H1 (cell line): ENCODE measurements at regions not wholly inside any gene's neighbourhood (a gene's known extent, or its start where the extent isn't known, plus 50 kb on each side); places are given as distances from the start of the nearest gene placed in this dataset.
A peak's percentile ranks its signal among the peaks of the same experiment; 100 is the strongest.

ENCODE experiments used
- CTCF ChIA-PET: fragments of 300-600 bp; sonication (Branson Sonifier 250); formaldehyde crosslinking; loops from one replicate; lab custom pipeline; 2021; ENCODE audit not compliant: partially characterized antibody; lab: Charles Lee
- POLR2A ChIA-PET: fragments of 300-600 bp; sonication (Branson Sonifier 250); formaldehyde crosslinking; loops from one replicate; lab custom pipeline; 2021; ENCODE audit warnings: inconsistent platforms; ENCODE audit not compliant: partially characterized antibody; lab: Charles Lee
- DNase-seq, 2 experiments: peaks; one replicate each; pipeline versions ENCODE4 v3.0.0 to v3.0.0-alpha.2; 2010 to 2022; ENCODE audit warnings: low spot score in 2 of 2, low read depth in 1 of 2, mixed read lengths in 1 of 2
- FAIRE-seq: peaks from 2 replicates; lab custom pipeline; 2011; peaks lifted over from hg19 to GRCh38; lab: Jason Lieb, UNC
- H2AFZ ChIP-seq: 2 replicates; pipeline ENCODE4 v1.8.1; 2012; ENCODE audit warnings: low read length, inconsistent platforms
- H2AK5ac ChIP-seq: 2 replicates; pipeline ENCODE4 v1.6.1; 2013; ENCODE audit warnings: low read depth, low read length
- H2BK120ac ChIP-seq: replicated peaks from 2 replicates; pipeline ENCODE3; 2013; ENCODE audit warnings: low read depth, low read length, inconsistent platforms
- H2BK12ac ChIP-seq: 2 replicates; pipeline ENCODE4 v1.6.1; 2013; ENCODE audit warnings: low read depth, low read length
- H2BK15ac ChIP-seq: 2 replicates; pipeline ENCODE4 v1.6.1; 2013; ENCODE audit warnings: low read length
- H2BK20ac ChIP-seq: 2 replicates; pipeline ENCODE4 v1.6.1; 2013; ENCODE audit warnings: low read length
- H2BK5ac ChIP-seq: 2 replicates; pipeline ENCODE4 v1.6.1; 2013; ENCODE audit warnings: low read depth, low read length
- H3K14ac ChIP-seq: 2 replicates; pipeline ENCODE4 v1.6.1; 2013; ENCODE audit warnings: inconsistent platforms; ENCODE audit not compliant: insufficient read length
- H3K18ac ChIP-seq: 2 replicates; pipeline ENCODE4 v1.6.1; 2013; ENCODE audit warnings: low read length; ENCODE audit errors: extremely low read depth
- H3K23ac ChIP-seq: 2 replicates; pipeline ENCODE4 v1.6.1; 2013; ENCODE audit warnings: inconsistent platforms; ENCODE audit not compliant: insufficient read length
- H3K23me2 ChIP-seq: 2 replicates; pipeline ENCODE4 v1.6.1; 2013; ENCODE audit warnings: low read depth, low read length
- H3K27ac ChIP-seq: 2 replicates; pipeline ENCODE4 v1.6.1; 2011; ENCODE audit warnings: low read depth, low read length, inconsistent platforms
- H3K27me3 ChIP-seq, 4 experiments: replicated peaks in 1 of 4; 1 replicate in 1 of 4; 2 replicates in 3 of 4; pipeline versions ENCODE4 v1.6.1 to v1.8.1; 2011 to 2013; ENCODE audit warnings: low read length in 3 of 4, mild to moderate bottlenecking in 3 of 4, inconsistent platforms in 2 of 4, mixed read lengths in 2 of 4, moderate library complexity in 1 of 4; ENCODE audit not compliant: control insufficient read depth in 3 of 4, insufficient read depth in 3 of 4; ENCODE audit errors: extremely low read depth in 1 of 4
- H3K36me3 ChIP-seq, 4 experiments: 2 replicates each; pipeline versions ENCODE4 v1.6.1 to v1.8.1; 2011 to 2013; ENCODE audit warnings: mild to moderate bottlenecking in 4 of 4, low read length in 3 of 4, moderate library complexity in 2 of 4, control low read depth in 1 of 4, inconsistent platforms in 1 of 4; ENCODE audit not compliant: insufficient read depth in 4 of 4, control insufficient read depth in 2 of 4
- H3K4ac ChIP-seq: replicated peaks from 2 replicates; pipeline ENCODE3; 2013; ENCODE audit warnings: low read length, low read depth, mixed read lengths, inconsistent platforms; ENCODE audit not compliant: insufficient read length
- H3K4me1 ChIP-seq, 4 experiments: replicated peaks in 1 of 4; 1 replicate in 1 of 4; 2 replicates in 3 of 4; pipeline versions ENCODE4 v1.6.1 to v1.8.1; 2011 to 2013; ENCODE audit warnings: low read length in 3 of 4, inconsistent platforms in 2 of 4, mixed read lengths in 1 of 4; ENCODE audit not compliant: insufficient read depth in 4 of 4, control insufficient read depth in 3 of 4
- H3K4me2 ChIP-seq, 2 experiments: 2 replicates each; pipeline versions ENCODE4 v1.6.1 to v1.8.1; 2011 to 2013; ENCODE audit warnings: low read depth in 2 of 2, low read length in 2 of 2, control low read depth in 1 of 2, inconsistent platforms in 1 of 2, mild to moderate bottlenecking in 1 of 2; ENCODE audit not compliant: insufficient read depth in 1 of 2
- H3K4me3 ChIP-seq, 4 experiments: fragments of 200-600, 300-600 bp in 1 of 4; sonication (generic), shearing (Covaris generic), sonication (Bioruptor Twin) in 1 of 4; 2 replicates each; pipeline versions ENCODE4 v1.5.1 to v1.8.1; 2011 to 2016; ENCODE audit warnings: low read length in 4 of 4, low read depth in 3 of 4, control low read depth in 2 of 4, inconsistent platforms in 2 of 4, mild to moderate bottlenecking in 2 of 4, mixed read lengths in 1 of 4, moderate library complexity in 1 of 4; ENCODE audit not compliant: insufficient read depth in 2 of 4; ENCODE audit errors: extremely low read depth in 1 of 4
- H3K56ac ChIP-seq: replicated peaks from 2 replicates; pipeline ENCODE3; 2013; ENCODE audit warnings: low read depth, mild to moderate bottlenecking, mixed read lengths, low read length, inconsistent platforms; ENCODE audit not compliant: insufficient read length
- H3K79me1 ChIP-seq: 2 replicates; pipeline ENCODE4 v1.6.1; 2013; ENCODE audit warnings: low read depth, low read length, control low read depth
- H3K79me2 ChIP-seq, 2 experiments: 2 replicates each; pipeline versions ENCODE4 v1.6.1 to v1.8.1; 2012 to 2013; ENCODE audit warnings: low read length in 2 of 2, mild to moderate bottlenecking in 2 of 2, inconsistent platforms in 1 of 2; ENCODE audit not compliant: insufficient read depth in 2 of 2, control insufficient read depth in 1 of 2
- H3K9ac ChIP-seq, 4 experiments: replicated peaks in 1 of 4; 1 replicate in 1 of 4; 2 replicates in 3 of 4; pipeline versions ENCODE4 v1.6.1 to v1.8.1; 2011 to 2013; ENCODE audit warnings: low read depth in 3 of 4, low read length in 3 of 4, control low read depth in 2 of 4, mild to moderate bottlenecking in 2 of 4, moderate library complexity in 2 of 4, inconsistent platforms in 1 of 4; ENCODE audit errors: extremely low read depth in 1 of 4
- H3K9me3 ChIP-seq, 2 experiments: 2 replicates each; pipeline versions ENCODE4 v1.6.1 to v1.8.1; 2012 to 2013; ENCODE audit warnings: mild to moderate bottlenecking in 2 of 2, moderate library complexity in 2 of 2, control low read depth in 1 of 2, inconsistent platforms in 1 of 2, low read depth in 1 of 2, low read length in 1 of 2, mixed read lengths in 1 of 2; ENCODE audit not compliant: insufficient read depth in 2 of 2
- H4K20me1 ChIP-seq, 2 experiments: replicated peaks in 1 of 2; 2 replicates each; pipeline versions ENCODE3 to v1.8.1; 2011 to 2013; ENCODE audit warnings: inconsistent platforms in 2 of 2, low read length in 2 of 2, mild to moderate bottlenecking in 1 of 2; ENCODE audit not compliant: insufficient read depth in 2 of 2, control insufficient read depth in 1 of 2
- H4K5ac ChIP-seq: 2 replicates; pipeline ENCODE4 v1.6.1; 2013; ENCODE audit warnings: low read length, low read depth, mixed read lengths, inconsistent platforms; ENCODE audit not compliant: insufficient read length
- H4K8ac ChIP-seq: 2 replicates; pipeline ENCODE4 v1.8.0; 2013; ENCODE audit warnings: mild to moderate bottlenecking, moderate library complexity, low read length, inconsistent platforms; ENCODE audit not compliant: insufficient read depth; ENCODE audit errors: extremely low read depth
- H4K91ac ChIP-seq: replicated peaks from 2 replicates; pipeline ENCODE3; 2013; ENCODE audit warnings: low read length, mixed read lengths, inconsistent platforms; ENCODE audit not compliant: insufficient read length
- CBX5 ChIP-seq: fragments of 300-800, 300-1000 bp; sonication (generic); IDR thresholded peaks from 2 replicates; pipeline ENCODE4 v1.7.1; 2016; ENCODE audit warnings: antibody characterized with exemption, low read length, low read depth
- CTBP2 ChIP-seq: IDR thresholded peaks from 2 replicates; pipeline ENCODE4 v1.7.0; 2011; ENCODE audit warnings: borderline replicate concordance, mild to moderate bottlenecking, moderate library complexity, mixed read lengths, low read length; ENCODE audit not compliant: insufficient read depth, insufficient read length
- GTF2F1 ChIP-seq: IDR thresholded peaks from 2 replicates; pipeline ENCODE4 v1.6.1; 2012; ENCODE audit warnings: low read depth, low read length, improper control_type of control experiment, borderline replicate concordance
- HDAC6 ChIP-seq: IDR thresholded peaks from one replicate; pipeline ENCODE4 v1.7.1; 2012; ENCODE audit warnings: low read depth, mild to moderate bottlenecking, inconsistent platforms, low read length, moderate library complexity
- NANOG ChIP-seq: IDR thresholded peaks from 2 replicates; pipeline ENCODE4 v1.6.1; 2011; ENCODE audit warnings: low read length, low read depth, mild to moderate bottlenecking, inconsistent platforms; ENCODE audit not compliant: insufficient read depth, poor library complexity, severe bottlenecking
- RAD21 ChIP-seq, 2 experiments: IDR thresholded peaks in 1 of 2; conservative IDR thresholded peaks in 1 of 2; 2 replicates each; pipeline ENCODE4 v1.6.1; 2011; ENCODE audit warnings: low read depth in 2 of 2, low read length in 2 of 2, improper control_type of control experiment in 1 of 2, inconsistent platforms in 1 of 2, mild to moderate bottlenecking in 1 of 2, moderate library complexity in 1 of 2
- RBBP5 ChIP-seq: IDR thresholded peaks from 2 replicates; pipeline ENCODE4 v1.7.1; 2012; ENCODE audit warnings: low read depth, mild to moderate bottlenecking, inconsistent platforms, low read length, moderate library complexity, borderline replicate concordance
- RNF2 ChIP-seq: fragments of 200-900, 300-1000 bp; sonication (generic); IDR thresholded peaks from 2 replicates; pipeline ENCODE4 v1.7.1; 2016; ENCODE audit warnings: borderline replicate concordance, low read depth, mild to moderate bottlenecking, antibody characterized with exemption, low read length; ENCODE audit not compliant: poor library complexity, severe bottlenecking; ENCODE audit errors: missing control alignments
- SP2 ChIP-seq: IDR thresholded peaks from 2 replicates; pipeline ENCODE4 v1.6.1; 2012; ENCODE audit warnings: mild to moderate bottlenecking, low read length, inconsistent platforms
- USF2 ChIP-seq: IDR thresholded peaks from 2 replicates; pipeline ENCODE4 v1.6.1; 2011; ENCODE audit warnings: low read length, improper control_type of control experiment
- WGBS, 2 experiments: shearing (Covaris generic) in 1 of 2; methylation state at CpG; one replicate each; pipeline versions ENCODE4 v1.1.6 to v1.1.7; 2013 to 2015; ENCODE audit warnings: low lambda C conversion rate in 2 of 2, mixed read lengths in 2 of 2, inconsistent platforms in 1 of 2, low coverage in 1 of 2, missing lambda C conversion rate in 1 of 2; ENCODE audit not compliant: insufficient replicate concordance in 2 of 2, insufficient coverage in 1 of 2, insufficient read length in 1 of 2; ENCODE audit errors: extremely low coverage in 1 of 2, missing lambda C conversion rate in 1 of 2; 5-methylcytosine and 5-hydroxymethylcytosine counted together
- TF ChIP-seq, protein P1 (sequence below): IDR thresholded peaks from 2 replicates; pipeline ENCODE4 v1.6.1; 2011; ENCODE audit warnings: low read depth, mild to moderate bottlenecking, low read length; ENCODE audit not compliant: insufficient read depth

- Histone ChIP-seq H3K18ac (no peak overlapping the region), H2AK5ac (0 out of 2 replicates have a peak overlapping the region, but pooled peaks have one; percentile 34), H3K36me3 (no peaks in the 10 kb centered on the region), H3K23me2 (no peaks in the 10 kb centered on the region), H3K79me2 (no peaks in the 10 kb centered on the region), H2BK15ac (no peak overlapping the region), H3K4me3 (no peak overlapping the region), H3K4ac (no peak overlapping the region), H4K5ac (no peak overlapping the region), H4K91ac (no peak overlapping the region), H3K14ac (no peak overlapping the region), H3K79me1 (no peaks in the 10 kb centered on the region), H3K9me3 (no peaks in the 10 kb centered on the region; a peak in 1 of 4 replicates), H2BK20ac (no peak overlapping the region), H2BK120ac (no peak overlapping the region), H3K4me1 (no peaks in the 10 kb centered on the region), H2BK12ac (no peak overlapping the region), H3K56ac (no peak overlapping the region), H3K27me3 (no peaks in the 10 kb centered on the region), H2BK5ac (no peak overlapping the region), H4K20me1 (no peaks in the 10 kb centered on the region), H3K9ac (no peak overlapping the region), H3K4me2 (no peak overlapping the region), H4K8ac (no peak overlapping the region), H3K27ac (no peak overlapping the region), H3K23ac (no peak overlapping the region), H2AFZ (no peak overlapping the region)
- ChIA-PET CTCF (interaction anchor here (0.6 to 2.6 kb wide), 2 partner anchors 9 to 14 kb away, joined by 3 to 7 read pairs; no protein-coding TSS in a partner anchor), POLR2A (no interaction called here)
- 87% methylated on average over 11 of the region's 11 CpGs; no CpG with 5 or more reads in 1 of the 2 experiments for WGBS, 2 experiments
- no peak for DNase-seq
- no peak for FAIRE-seq
- no peak for TF ChIP-seq NANOG
- TF ChIP-seq RAD21 (IDR thresholded peaks at IDR 0.05 in 1 of 2, conservative IDR thresholded peaks at IDR 0.05 in 1 of 2; ENCODE audit: low read depth in 2 of 2, low read length in 2 of 2), result no peak
- no peak for TF ChIP-seq CTBP2
- TF ChIP-seq RBBP5, result no peak
- TF ChIP-seq HDAC6, result no peak
- no peak for TF ChIP-seq USF2
- no peak for TF ChIP-seq RNF2
- TF ChIP-seq, protein P1, sequence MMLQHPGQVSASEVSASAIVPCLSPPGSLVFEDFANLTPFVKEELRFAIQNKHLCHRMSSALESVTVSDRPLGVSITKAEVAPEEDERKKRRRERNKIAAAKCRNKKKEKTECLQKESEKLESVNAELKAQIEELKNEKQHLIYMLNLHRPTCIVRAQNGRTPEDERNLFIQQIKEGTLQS, result no peak
- no peak for TF ChIP-seq GTF2F1
- TF ChIP-seq SP2, result no peak
- no peak for TF ChIP-seq CBX5
Observed at GRCh38 chr2:138901530-138901929, 121.3 kb upstream of the NXPH2 start.
